ENCODE measurements at regions not wholly inside any gene's neighbourhood (a gene's known extent, or its start where the extent isn't known, plus 50 kb on each side); places are given as distances from the start of the nearest gene placed in this dataset.

DNA sequence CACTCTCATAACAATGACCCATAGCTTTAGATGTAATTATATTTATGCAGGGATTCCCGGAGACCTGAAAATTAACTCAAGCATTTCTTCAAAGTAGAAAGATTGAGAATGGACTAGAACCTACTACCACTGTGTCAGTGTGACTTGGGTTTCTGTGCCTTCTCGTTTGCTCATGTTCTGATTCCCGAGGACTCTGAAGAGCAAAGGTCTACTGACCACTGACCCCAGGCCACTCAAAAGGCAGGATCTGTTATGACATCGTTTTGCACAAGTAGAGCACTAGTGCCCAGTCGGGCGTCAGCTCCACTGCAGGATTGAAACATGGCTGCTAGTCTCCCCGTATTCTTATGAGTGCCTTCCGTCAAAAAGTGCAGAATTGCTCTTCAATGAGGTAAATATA is 53.8 kb upstream of the DHRS4 start:
- Histone ChIP-seq H3K36me3 (ENCODE audit: control insufficient read depth in 4 of 4, insufficient read depth in 3 of 4, low read depth in 1 of 4, low read length in 3 of 4) (no peaks in the 10 kb centered on the region), H3K4me1 (ENCODE audit: control insufficient read depth in 4 of 4, insufficient read depth in 4 of 4, low read length in 3 of 4) (peaks cover 0 to 3% (median 0%) of the 10 kb centered on the region in 4 donors), H3K9ac (ENCODE audit: low read depth in 1 of 2, low read length in 2 of 2) (no peak overlapping the region), H3K27me3 (ENCODE audit: control insufficient read depth in 4 of 4, insufficient read depth in 4 of 4, low read length in 3 of 4) (no peaks in the 10 kb centered on the region), H3K27ac (ENCODE audit: low read depth in 1 of 2, low read length in 2 of 2) (no peak overlapping the region), H3K4me3 (ENCODE audit: low read depth in 1 of 3, low read length in 3 of 3) (no peak overlapping the region), H3K9me3 (ENCODE audit: control insufficient read depth in 4 of 4, low read length in 3 of 4) (no peaks in the 10 kb centered on the region)
- 73% methylated on average over 8 of the region's 8 CpGs for WGBS
- no peak for TF ChIP-seq RAD21 (IDR thresholded peaks at IDR 0.05)
- TF ChIP-seq FOXA1 (IDR thresholded peaks at IDR 0.05) = no peak
- TF ChIP-seq TAF1 (conservative IDR thresholded peaks at IDR 0.05) = no peak
- no peak for TF ChIP-seq NR2F2 (IDR thresholded peaks at IDR 0.05)
- TF ChIP-seq, protein P1, sequence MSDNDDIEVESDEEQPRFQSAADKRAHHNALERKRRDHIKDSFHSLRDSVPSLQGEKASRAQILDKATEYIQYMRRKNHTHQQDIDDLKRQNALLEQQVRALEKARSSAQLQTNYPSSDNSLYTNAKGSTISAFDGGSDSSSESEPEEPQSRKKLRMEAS (IDR thresholded peaks at IDR 0.05) = no peak
- TF ChIP-seq, protein P2, sequence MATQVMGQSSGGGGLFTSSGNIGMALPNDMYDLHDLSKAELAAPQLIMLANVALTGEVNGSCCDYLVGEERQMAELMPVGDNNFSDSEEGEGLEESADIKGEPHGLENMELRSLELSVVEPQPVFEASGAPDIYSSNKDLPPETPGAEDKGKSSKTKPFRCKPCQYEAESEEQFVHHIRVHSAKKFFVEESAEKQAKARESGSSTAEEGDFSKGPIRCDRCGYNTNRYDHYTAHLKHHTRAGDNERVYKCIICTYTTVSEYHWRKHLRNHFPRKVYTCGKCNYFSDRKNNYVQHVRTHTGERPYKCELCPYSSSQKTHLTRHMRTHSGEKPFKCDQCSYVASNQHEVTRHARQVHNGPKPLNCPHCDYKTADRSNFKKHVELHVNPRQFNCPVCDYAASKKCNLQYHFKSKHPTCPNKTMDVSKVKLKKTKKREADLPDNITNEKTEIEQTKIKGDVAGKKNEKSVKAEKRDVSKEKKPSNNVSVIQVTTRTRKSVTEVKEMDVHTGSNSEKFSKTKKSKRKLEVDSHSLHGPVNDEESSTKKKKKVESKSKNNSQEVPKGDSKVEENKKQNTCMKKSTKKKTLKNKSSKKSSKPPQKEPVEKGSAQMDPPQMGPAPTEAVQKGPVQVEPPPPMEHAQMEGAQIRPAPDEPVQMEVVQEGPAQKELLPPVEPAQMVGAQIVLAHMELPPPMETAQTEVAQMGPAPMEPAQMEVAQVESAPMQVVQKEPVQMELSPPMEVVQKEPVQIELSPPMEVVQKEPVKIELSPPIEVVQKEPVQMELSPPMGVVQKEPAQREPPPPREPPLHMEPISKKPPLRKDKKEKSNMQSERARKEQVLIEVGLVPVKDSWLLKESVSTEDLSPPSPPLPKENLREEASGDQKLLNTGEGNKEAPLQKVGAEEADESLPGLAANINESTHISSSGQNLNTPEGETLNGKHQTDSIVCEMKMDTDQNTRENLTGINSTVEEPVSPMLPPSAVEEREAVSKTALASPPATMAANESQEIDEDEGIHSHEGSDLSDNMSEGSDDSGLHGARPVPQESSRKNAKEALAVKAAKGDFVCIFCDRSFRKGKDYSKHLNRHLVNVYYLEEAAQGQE (IDR thresholded peaks at IDR 0.05) = no peak
- TF ChIP-seq, protein P3, sequence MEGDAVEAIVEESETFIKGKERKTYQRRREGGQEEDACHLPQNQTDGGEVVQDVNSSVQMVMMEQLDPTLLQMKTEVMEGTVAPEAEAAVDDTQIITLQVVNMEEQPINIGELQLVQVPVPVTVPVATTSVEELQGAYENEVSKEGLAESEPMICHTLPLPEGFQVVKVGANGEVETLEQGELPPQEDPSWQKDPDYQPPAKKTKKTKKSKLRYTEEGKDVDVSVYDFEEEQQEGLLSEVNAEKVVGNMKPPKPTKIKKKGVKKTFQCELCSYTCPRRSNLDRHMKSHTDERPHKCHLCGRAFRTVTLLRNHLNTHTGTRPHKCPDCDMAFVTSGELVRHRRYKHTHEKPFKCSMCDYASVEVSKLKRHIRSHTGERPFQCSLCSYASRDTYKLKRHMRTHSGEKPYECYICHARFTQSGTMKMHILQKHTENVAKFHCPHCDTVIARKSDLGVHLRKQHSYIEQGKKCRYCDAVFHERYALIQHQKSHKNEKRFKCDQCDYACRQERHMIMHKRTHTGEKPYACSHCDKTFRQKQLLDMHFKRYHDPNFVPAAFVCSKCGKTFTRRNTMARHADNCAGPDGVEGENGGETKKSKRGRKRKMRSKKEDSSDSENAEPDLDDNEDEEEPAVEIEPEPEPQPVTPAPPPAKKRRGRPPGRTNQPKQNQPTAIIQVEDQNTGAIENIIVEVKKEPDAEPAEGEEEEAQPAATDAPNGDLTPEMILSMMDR (IDR thresholded peaks at IDR 0.05; ENCODE audit: low read depth, low read length, missing input control) = no peak
- peak in 1 of 2 donors; percentile 28 for TF ChIP-seq RXRA (IDR thresholded peaks at IDR 0.05)
- no peak for TF ChIP-seq JUND (IDR thresholded peaks at IDR 0.05)
- no peak for DNase-seq (ENCODE audit: low spot score)

DNA sequence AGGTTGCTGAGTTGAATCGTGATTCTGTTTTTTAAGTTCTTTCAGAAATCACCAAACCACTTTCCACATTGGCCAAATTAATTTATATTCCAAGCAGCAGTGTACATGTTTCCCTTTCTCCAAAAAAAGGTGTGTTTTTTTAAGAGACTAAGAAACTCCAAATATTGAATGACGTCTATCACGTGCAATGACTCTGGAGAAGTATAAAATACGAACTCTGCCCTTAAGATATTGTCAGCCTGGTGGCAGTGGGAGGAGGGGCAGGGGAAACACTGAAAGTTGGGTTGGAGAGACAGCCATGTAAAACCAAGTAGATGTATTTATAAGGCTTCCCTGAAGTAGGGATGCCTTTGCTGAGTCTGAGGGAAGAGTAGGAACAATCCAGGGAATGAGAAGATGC is 50.1 kb upstream of the DHRS4 start:
- no peaks in the 10 kb centered on the region for H3K36me3 ChIP-seq (ENCODE audit: control insufficient read depth in 4 of 4, insufficient read depth in 3 of 4, low read depth in 1 of 4, low read length in 3 of 4)
- H3K9me3 ChIP-seq (ENCODE audit: control insufficient read depth in 4 of 4, low read length in 3 of 4) = no peaks in the 10 kb centered on the region
- H3K27ac ChIP-seq (ENCODE audit: low read depth in 1 of 2, low read length in 2 of 2) = no peak overlapping the region
- TF ChIP-seq FOXA1 (IDR thresholded peaks at IDR 0.05) = no peak
- no peak for TF ChIP-seq HNF4A (conservative IDR thresholded peaks at IDR 0.05)
- TF ChIP-seq RAD21 (IDR thresholded peaks at IDR 0.05) = no peak
- TF ChIP-seq NR2F2 (IDR thresholded peaks at IDR 0.05) = no peak
- TF ChIP-seq, protein P3 (IDR thresholded peaks at IDR 0.05; ENCODE audit: low read depth, low read length, missing input control) = no peak
- no peak for TF ChIP-seq FOXA2 (IDR thresholded peaks at IDR 0.05)
- TF ChIP-seq JUND (IDR thresholded peaks at IDR 0.05) = no peak
- no peak for TF ChIP-seq YY1 (IDR thresholded peaks at IDR 0.05)
- no peaks in the 10 kb centered on the region for H3K27me3 ChIP-seq (ENCODE audit: control insufficient read depth in 4 of 4, insufficient read depth in 4 of 4, low read length in 3 of 4)
- peaks cover 0 to 3% (median 0%) of the 10 kb centered on the region in 4 donors for H3K4me1 ChIP-seq (ENCODE audit: control insufficient read depth in 4 of 4, insufficient read depth in 4 of 4, low read length in 3 of 4)
- 64% methylated on average over 4 of the region's 4 CpGs for WGBS
- no peak for DNase-seq (ENCODE audit: low spot score)
- no peak overlapping the region for H3K4me3 ChIP-seq (ENCODE audit: low read depth in 1 of 3, low read length in 3 of 3)
- H3K9ac ChIP-seq (ENCODE audit: low read depth in 1 of 2, low read length in 2 of 2) = no peak overlapping the region

Measured in liver (tissue), 8 donors.